OCI-LY3 (cell line): ENCODE measurements at regions not wholly inside any gene's neighbourhood (a gene's known extent, or its start where the extent isn't known, plus 50 kb on each side); places are given as distances from the start of the nearest gene placed in this dataset.

ENCODE experiments used
- H2AFZ ChIP-seq: fragments of 200-600, 300-600 bp; shearing (Covaris generic); 2 replicates; pipeline ENCODE4 v1.6.0; 2014; ENCODE audit warnings: antibody characterized with exemption, low read depth, low read length
- H3K27ac ChIP-seq: fragments of 200-600, 300-600 bp; sonication (generic); 2 replicates; pipeline ENCODE4 v1.5.1; 2014; ENCODE audit warnings: mild to moderate bottlenecking, low read length, moderate library complexity, mixed read lengths
- H3K27me3 ChIP-seq: fragments of 200-600, 300-600 bp; sonication (generic); 2 replicates; pipeline ENCODE4 v1.6.1; 2014; ENCODE audit warnings: low read depth, low read length, mixed read lengths
- H3K36me3 ChIP-seq: fragments of 200-600, 300-600 bp; sonication (generic); replicated peaks from 2 replicates; pipeline ENCODE3; 2014; ENCODE audit warnings: low read depth, low read length, mixed read lengths
- H3K4me1 ChIP-seq: fragments of 300-600, 200-600 bp; sonication (generic); 2 replicates; pipeline ENCODE4 v1.6.1; 2014; ENCODE audit warnings: low read length, mixed read lengths
- H3K4me2 ChIP-seq: fragments of 200-600, 300-600 bp; sonication (generic); 2 replicates; pipeline ENCODE4 v1.6.1; 2014; ENCODE audit warnings: low read length, mixed read lengths
- H3K4me3 ChIP-seq: fragments of 300-600, 200-600 bp; sonication (generic); 2 replicates; pipeline ENCODE4 v1.5.1; 2014; ENCODE audit warnings: antibody characterized with exemption, mild to moderate bottlenecking, low read length, moderate library complexity
- H3K79me2 ChIP-seq: fragments of 300-600, 200-600 bp; shearing (Covaris generic); 2 replicates; pipeline ENCODE4 v1.6.1; 2014; ENCODE audit warnings: mild to moderate bottlenecking, low read length, mixed read lengths
- H3K9ac ChIP-seq: fragments of 300-600, 200-600 bp; shearing (Covaris generic); 2 replicates; pipeline ENCODE4 v1.6.0; 2014; ENCODE audit warnings: mild to moderate bottlenecking, low read length, moderate library complexity
- H3K9me3 ChIP-seq: fragments of 200-600, 300-600 bp; shearing (Covaris generic); 2 replicates; pipeline ENCODE4 v1.6.1; 2014; ENCODE audit warnings: low read length, mixed read lengths; ENCODE audit not compliant: insufficient read depth
- H4K20me1 ChIP-seq: fragments of 200-600, 300-600 bp; sonication (generic); 2 replicates; pipeline ENCODE4 v1.6.1; 2016; ENCODE audit warnings: low read length, mixed read lengths; ENCODE audit not compliant: insufficient read depth
- EZH2phosphoT487 ChIP-seq: fragments of 200-600 bp; shearing (Covaris generic); IDR thresholded peaks from 2 replicates; pipeline ENCODE4 v1.6.1; 2018; ENCODE audit warnings: antibody characterized with exemption, mixed run types, low read depth
- TF ChIP-seq, protein P1 (sequence below): fragments of 200-600, 300-600 bp; sonication (generic); IDR thresholded peaks from 2 replicates; pipeline ENCODE4 v1.5.1; 2014; ENCODE audit warnings: antibody characterized with exemption, low read length, low read depth

DNA sequence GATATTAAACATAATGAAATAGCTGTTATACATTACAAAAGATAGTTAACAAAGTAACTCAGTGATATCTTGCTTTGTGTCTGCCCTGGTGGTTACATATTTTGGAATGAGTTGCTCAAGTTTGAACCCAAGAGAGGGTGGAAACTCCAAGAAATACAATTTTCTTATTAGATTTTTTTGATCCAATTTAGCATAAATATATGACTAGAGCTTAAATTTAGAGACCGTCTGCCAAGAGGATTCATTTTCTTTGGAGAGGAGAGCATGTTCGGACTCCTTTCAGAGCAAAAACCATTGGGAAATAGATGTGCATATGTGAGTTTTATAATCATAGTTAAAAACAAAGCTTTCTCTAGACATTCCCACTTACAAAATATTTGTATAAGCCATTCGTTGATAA lies 353.4 kb downstream of the EPM2A start:
- no peak overlapping the region for H3K4me3 ChIP-seq
- H4K20me1 ChIP-seq = no peaks in the 10 kb centered on the region
- H3K79me2 ChIP-seq = no peaks in the 10 kb centered on the region
- no peak overlapping the region for H3K4me2 ChIP-seq
- no peak overlapping the region for H3K9ac ChIP-seq
- no peaks in the 10 kb centered on the region for H3K27me3 ChIP-seq
- H3K36me3 ChIP-seq = no peaks in the 10 kb centered on the region
- no peak overlapping the region for H3K27ac ChIP-seq
- no peak overlapping the region for H2AFZ ChIP-seq
- H3K9me3 ChIP-seq = no peaks in the 10 kb centered on the region
- TF ChIP-seq EZH2phosphoT487 = no peak
- TF ChIP-seq, protein P1, sequence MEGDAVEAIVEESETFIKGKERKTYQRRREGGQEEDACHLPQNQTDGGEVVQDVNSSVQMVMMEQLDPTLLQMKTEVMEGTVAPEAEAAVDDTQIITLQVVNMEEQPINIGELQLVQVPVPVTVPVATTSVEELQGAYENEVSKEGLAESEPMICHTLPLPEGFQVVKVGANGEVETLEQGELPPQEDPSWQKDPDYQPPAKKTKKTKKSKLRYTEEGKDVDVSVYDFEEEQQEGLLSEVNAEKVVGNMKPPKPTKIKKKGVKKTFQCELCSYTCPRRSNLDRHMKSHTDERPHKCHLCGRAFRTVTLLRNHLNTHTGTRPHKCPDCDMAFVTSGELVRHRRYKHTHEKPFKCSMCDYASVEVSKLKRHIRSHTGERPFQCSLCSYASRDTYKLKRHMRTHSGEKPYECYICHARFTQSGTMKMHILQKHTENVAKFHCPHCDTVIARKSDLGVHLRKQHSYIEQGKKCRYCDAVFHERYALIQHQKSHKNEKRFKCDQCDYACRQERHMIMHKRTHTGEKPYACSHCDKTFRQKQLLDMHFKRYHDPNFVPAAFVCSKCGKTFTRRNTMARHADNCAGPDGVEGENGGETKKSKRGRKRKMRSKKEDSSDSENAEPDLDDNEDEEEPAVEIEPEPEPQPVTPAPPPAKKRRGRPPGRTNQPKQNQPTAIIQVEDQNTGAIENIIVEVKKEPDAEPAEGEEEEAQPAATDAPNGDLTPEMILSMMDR = no peak
- no peaks in the 10 kb centered on the region for H3K4me1 ChIP-seq

DNA sequence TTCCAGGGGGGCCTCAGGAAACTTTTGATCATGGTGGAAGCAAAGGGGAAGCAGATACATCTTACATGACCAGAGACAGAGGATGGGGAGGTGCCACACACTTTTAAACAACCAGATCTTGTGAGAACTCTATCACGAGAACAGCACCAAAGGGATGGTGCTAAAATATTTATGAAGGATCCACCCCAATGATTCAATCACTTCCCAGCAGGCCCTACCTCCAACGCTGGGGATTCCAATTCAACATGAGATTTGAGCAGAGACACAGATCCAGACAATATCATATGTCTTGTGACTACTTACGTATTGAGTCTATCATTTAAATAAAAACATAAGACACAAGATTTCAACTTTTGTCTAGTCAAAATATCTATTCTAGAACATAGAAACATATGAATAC lies 351.9 kb downstream of the EPM2A start:
- H3K79me2 ChIP-seq = no peaks in the 10 kb centered on the region
- no peak overlapping the region for H3K4me2 ChIP-seq
- H3K27ac ChIP-seq = no peak overlapping the region
- H3K27me3 ChIP-seq = no peaks in the 10 kb centered on the region
- no peaks in the 10 kb centered on the region for H4K20me1 ChIP-seq
- H3K4me3 ChIP-seq = no peak overlapping the region
- TF ChIP-seq, protein P1 = no peak
- no peak for TF ChIP-seq EZH2phosphoT487
- no peaks in the 10 kb centered on the region for H3K36me3 ChIP-seq
- no peaks in the 10 kb centered on the region for H3K9me3 ChIP-seq
- no peaks in the 10 kb centered on the region for H3K4me1 ChIP-seq
- no peak overlapping the region for H2AFZ ChIP-seq
- no peak overlapping the region for H3K9ac ChIP-seq

DNA sequence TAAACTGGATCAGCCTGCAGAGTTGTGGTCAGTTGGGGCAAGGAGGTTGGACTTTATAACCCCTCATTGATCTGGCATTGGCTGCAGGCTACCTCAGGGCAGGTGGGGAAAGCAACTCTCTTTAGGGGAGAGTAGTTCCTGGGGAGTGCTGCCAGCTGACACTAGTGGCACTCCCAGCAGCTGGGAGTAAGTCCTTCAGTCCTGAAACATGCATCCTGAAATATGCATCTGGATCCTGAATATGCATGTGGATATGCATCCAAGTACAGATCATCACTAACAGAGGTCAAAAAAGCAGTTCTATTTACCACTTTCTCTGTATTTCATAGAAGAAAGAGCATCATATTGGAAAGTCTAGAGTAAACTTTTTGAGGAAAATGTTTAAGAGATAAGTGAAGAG lies 350.8 kb downstream of the EPM2A start:
- no peaks in the 10 kb centered on the region for H3K36me3 ChIP-seq
- no peak overlapping the region for H3K4me2 ChIP-seq

DNA sequence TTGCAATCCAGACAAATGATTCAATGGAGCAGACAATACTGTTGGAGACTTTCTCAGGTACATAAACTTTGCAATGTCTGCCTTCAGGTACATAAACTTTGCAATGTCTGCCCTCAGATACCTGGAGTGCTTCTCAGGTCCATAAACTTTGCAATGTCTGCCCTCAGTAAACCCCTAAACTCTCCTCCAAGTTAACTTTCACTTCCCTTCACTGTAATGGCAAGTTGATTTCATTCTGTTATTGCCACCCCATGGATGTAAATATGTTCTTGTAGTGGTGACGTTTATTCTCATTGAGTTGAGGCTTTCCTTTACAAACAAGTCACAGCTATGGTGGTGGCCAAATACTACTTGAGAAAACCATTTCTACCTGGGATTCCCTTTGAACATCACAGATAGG lies 338.8 kb downstream of the EPM2A start:
- no peak overlapping the region for H3K27ac ChIP-seq

More for the DNA sequence above, 350.8 kb downstream of the EPM2A start:
- no peaks in the 10 kb centered on the region for H3K4me1 ChIP-seq
- H2AFZ ChIP-seq = no peak overlapping the region
- TF ChIP-seq, protein P1 = no peak
- no peak for TF ChIP-seq EZH2phosphoT487
- no peak overlapping the region for H3K9ac ChIP-seq
- H3K79me2 ChIP-seq = no peaks in the 10 kb centered on the region
- H3K27ac ChIP-seq = no peak overlapping the region
- no peaks in the 10 kb centered on the region for H4K20me1 ChIP-seq
- H3K4me3 ChIP-seq = no peak overlapping the region
- H3K27me3 ChIP-seq = no peaks in the 10 kb centered on the region
- no peaks in the 10 kb centered on the region for H3K9me3 ChIP-seq

More for the DNA sequence above, 338.8 kb downstream of the EPM2A start:
- H3K27me3 ChIP-seq = no peaks in the 10 kb centered on the region
- no peak overlapping the region for H2AFZ ChIP-seq
- no peaks in the 10 kb centered on the region for H3K9me3 ChIP-seq
- H3K9ac ChIP-seq = no peak overlapping the region
- H3K79me2 ChIP-seq = no peaks in the 10 kb centered on the region
- no peaks in the 10 kb centered on the region for H3K4me1 ChIP-seq
- no peaks in the 10 kb centered on the region for H4K20me1 ChIP-seq
- no peak overlapping the region for H3K4me2 ChIP-seq
- no peak for TF ChIP-seq EZH2phosphoT487
- TF ChIP-seq, protein P1 = no peak
- no peaks in the 10 kb centered on the region for H3K36me3 ChIP-seq
- no peak overlapping the region for H3K4me3 ChIP-seq
